GM12892 (cell line): ENCODE measurements at regions not wholly inside any gene's neighbourhood (a gene's known extent, or its start where the extent isn't known, plus 50 kb on each side); places are given as distances from the start of the nearest gene placed in this dataset.

Experiments used
- DNase-seq: peaks from one replicate; pipeline ENCODE4 v3.0.0; 2011; ENCODE audit not compliant: insufficient read length
- FAIRE-seq: peaks from 2 replicates; lab custom pipeline; 2011; peaks lifted over from hg19 to GRCh38; lab: Jason Lieb, UNC
- POLR2A ChIP-seq: IDR thresholded peaks from 2 replicates; pipeline ENCODE4 v1.6.1; 2011; ENCODE audit warnings: low read depth, low read length, control low read depth
- POLR2AphosphoS5 ChIP-seq: IDR thresholded peaks from 2 replicates; pipeline ENCODE4 v1.6.1; 2011; ENCODE audit warnings: low read depth, low read length, control low read depth
- TAF1 ChIP-seq: IDR thresholded peaks from 2 replicates; pipeline ENCODE4 v1.6.1; 2011; ENCODE audit warnings: low read depth, mild to moderate bottlenecking, control low read depth, low read length, borderline replicate concordance

DNA sequence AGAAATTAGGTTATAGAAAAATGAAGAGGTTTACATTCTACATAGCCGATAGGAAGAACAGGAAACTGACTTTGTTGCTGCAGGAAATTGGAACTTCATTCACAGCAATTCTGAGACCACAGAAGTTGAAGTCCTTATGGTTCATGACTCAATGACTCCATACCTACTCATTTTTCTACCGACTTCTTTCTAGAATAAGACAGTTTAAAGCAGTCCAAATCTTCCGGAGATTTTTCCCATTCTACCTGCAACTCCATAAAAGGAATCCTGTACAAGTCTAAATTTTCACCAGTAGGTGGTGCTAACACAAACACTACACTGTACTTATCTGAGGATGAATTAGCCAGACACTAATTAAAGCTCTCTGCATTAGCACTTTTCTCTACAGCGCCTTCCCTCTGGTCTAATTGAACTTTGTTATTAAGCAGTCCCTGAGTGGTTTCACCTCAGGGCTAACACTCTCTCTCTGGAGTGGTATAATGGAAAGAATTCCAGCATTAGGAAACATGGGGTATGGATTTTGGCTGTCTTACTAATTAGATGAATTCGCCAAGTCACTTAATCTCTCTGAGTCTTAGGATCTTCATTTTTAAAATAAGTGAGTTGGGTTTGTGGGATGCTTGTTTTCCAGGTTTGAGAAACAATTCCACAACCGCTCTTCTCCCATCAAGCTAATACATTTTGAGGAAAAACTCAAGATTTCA is 167.9 kb downstream of the SMIM20 start:
- FAIRE-seq, result peak; percentile 89
- TF ChIP-seq POLR2A, result no peak
- TF ChIP-seq TAF1, result no peak
- TF ChIP-seq POLR2AphosphoS5, result no peak
- DNase-seq, result no peak

DNA sequence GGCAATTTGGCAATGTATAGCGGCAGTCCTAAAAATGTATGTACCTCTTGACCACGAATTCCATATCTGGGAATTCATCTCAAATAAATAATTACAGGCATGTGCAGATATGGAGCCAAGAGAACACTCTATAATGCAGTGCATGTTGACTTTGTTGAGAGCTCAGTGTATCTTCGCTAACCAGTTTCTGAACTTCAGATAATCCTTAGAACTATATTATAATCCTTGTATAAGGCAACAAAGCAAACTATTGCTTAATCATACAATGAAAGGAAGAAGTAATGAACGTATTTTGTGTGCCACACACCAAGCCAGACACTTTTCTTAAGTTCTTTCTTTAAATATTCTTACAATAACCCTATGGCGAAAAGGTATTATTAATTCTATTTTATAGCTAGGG is 168.5 kb downstream of the SMIM20 start:
- no peak for TF ChIP-seq TAF1
- TF ChIP-seq POLR2A, result no peak
- TF ChIP-seq POLR2AphosphoS5, result no peak
- DNase-seq (no peak), FAIRE-seq (no peak)

DNA sequence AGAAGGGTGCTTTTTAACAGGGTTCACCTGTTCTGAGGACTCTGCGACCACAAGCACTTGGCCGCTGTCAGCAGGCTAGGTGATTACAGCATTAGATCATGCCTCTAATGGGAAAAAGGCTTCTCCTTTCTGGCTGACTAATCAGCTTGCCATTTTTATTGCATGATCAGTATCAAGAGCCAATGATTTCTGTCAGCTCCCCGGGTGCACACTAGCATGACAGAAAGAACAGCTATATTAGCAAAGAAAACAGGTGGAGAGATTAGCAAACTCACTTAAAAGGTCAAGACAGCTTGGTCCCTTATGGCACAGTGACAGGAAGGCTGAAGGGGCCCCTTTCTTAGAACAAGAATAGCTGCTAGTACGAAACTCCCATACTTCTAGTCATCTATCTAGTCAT is 170.0 kb downstream of the SMIM20 start:
- DNase-seq (no peak), FAIRE-seq (peak; percentile 98)
- TF ChIP-seq POLR2AphosphoS5 (no peak), POLR2A (no peak), TAF1 (no peak)

DNA sequence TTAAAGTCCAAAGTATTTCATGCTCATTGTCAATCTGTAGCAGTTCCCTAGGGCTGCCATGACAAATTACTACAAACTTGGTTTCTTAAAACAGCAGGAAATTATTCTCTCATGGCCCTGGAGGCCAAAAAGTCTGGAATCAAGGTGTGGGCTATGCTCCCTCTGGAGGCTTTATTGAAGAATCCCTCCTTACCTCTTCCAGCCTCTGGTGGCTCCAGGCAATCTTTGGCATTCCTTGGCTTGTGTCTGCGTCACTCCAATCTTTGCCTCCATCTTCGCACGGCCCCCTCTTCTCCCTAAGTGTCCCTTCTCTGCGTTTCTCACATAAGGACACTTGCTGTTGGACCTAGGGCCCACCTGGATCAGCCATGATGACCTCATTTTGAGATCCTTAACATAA is 170.4 kb downstream of the SMIM20 start:
- TF ChIP-seq POLR2AphosphoS5, result no peak
- TF ChIP-seq POLR2A, result no peak
- TF ChIP-seq TAF1, result no peak
- no peak for DNase-seq
- no peak for FAIRE-seq

DNA sequence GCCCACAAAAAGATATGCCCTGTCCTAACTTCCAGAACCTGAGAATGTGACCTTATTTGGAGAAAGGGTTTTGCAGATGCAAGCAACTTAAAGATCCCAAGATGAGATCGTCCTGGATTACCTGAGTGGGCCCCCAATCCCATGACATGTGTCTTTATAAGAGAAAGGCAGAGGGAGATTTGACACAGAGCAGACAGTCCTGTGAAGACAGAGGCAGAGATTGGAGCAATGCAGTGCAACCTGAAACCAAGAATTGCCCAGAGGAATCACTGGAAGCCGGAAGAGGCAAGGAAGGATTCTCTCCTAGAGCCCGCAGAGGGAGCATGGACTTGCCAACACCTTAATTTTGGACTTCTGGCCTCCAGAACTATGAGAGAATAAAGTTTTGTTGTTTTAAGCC is 171.5 kb downstream of the SMIM20 start:
- FAIRE-seq (peak; percentile 53), DNase-seq (no peak)
- TF ChIP-seq TAF1 (no peak), POLR2A (no peak), POLR2AphosphoS5 (no peak)

DNA sequence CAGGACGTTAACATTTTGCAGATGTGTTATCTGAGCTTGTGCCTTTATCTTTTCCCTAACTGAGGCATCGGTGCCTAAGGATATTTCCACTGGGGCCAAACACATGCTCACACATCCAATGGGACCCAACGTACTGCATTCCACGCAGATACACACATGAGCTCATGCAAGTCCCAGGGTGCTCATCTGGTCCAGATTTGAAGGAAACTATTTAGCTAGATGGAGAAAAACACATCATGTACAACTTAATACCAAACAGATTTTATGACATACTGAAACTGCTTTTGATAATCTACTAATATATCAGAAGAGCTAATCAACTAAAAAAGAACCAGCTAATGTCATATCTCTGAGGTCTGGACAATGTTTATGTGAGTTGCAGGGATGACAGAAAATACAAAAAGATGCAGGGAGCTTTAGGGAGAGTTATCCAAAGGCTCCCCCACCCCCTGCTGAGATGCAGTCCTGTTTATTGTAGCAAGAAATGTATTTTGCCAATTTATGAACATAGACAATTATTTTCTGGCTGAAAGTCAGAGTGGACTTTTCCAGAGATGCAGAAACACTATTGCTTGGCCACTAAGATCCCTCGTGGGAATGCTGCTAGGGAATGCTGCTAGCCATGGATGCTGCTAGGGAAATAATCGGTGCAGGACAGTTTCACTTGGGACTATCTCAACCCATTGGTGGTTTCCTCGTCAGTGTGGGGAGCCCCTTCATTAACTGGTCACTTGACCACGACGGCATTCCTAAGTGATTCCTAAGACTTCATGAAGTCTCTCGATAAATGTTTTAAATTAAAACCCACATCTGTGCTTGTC is 172.8 kb downstream of the SMIM20 start:
- DNase-seq, result no peak
- no peak for TF ChIP-seq POLR2AphosphoS5
- TF ChIP-seq TAF1, result no peak
- no peak for TF ChIP-seq POLR2A
- no peak for FAIRE-seq

DNA sequence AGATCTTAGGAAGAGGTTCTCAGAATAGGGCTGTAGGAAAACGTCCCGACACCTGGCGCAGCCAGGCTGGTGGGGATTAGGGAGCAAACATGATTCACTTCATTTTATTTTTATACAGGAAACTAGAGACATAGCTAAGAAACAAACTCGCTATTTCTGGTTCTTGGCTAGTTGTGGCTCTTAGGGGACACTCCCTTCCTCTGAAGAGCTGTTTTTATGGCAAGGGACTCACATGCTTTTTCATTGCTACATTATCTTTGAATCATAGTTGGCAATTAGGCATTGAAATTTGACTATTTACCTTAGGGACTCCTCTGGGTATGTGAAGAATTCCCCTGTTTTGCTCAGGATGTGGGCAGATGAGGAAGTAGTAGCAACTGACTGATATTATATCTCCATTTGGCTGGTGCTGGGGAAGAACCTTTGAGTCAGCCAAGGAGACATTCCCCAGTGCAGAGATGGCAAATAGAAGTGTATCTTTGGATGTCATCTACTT is 174.5 kb downstream of the SMIM20 start:
- TF ChIP-seq POLR2AphosphoS5 (no peak), TAF1 (no peak), POLR2A (no peak)
- DNase-seq, result no peak
- FAIRE-seq, result peak; percentile 94

DNA sequence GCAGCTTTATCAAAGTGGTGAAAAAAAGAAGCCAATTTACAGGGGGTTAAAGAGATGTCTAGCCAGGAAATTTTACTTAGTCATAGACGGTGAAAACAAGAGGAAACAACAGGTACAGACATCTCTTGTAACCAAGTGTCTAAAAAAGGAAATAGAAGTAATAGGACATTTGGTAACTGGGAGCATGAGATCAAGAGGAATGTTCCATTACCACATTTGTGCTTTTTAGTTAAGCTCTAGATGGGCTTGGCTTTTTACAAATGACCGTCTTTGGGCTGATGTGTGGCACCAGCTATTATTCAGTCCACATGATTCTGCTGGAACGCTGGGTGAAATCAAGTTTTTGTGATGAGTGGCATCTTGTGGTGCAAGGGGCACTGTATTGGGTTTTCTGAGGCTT is 179.5 kb downstream of the SMIM20 start:
- no peak for FAIRE-seq
- TF ChIP-seq TAF1 (no peak), POLR2A (no peak), POLR2AphosphoS5 (no peak)
- DNase-seq, result no peak

DNA sequence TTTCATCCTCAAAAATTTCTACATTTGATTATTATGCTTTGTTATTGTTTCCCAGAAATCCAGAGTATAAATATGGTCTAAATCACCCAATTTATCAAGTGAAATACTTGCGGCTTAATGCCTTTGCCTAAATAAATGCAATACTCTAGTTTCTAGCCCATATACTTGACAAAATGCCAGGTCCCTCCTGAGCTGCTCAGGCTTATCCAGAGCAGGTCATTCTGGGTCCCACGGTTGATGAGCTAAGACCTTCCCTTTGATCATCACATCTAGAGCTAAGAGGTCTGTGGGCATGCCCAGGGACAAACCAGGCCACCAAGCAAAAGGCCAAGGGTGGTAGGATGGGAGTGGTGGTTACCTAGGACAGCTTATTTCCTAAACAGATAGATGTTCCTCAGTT is 180.1 kb downstream of the SMIM20 start:
- no peak for FAIRE-seq
- no peak for DNase-seq
- TF ChIP-seq POLR2AphosphoS5, result no peak
- no peak for TF ChIP-seq TAF1
- no peak for TF ChIP-seq POLR2A

DNA sequence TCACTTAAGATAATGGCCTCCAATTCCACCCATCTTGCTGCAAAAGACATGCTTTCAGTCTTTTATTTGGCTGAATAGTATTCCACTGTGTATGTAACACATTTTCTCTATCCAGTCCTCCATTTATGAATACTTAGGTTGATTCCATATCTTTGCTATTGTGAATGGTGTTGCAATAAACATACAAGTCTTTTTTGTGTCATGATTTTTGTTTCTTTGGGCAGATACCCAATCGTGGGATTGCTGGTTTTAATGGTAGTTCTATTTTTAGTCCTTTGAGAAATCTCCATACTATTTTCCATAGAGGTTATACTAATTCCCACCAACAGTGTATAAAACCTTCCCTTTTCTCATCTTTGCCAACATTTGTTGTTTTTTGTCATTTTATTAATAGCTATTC is 180.9 kb downstream of the SMIM20 start:
- FAIRE-seq (no peak), DNase-seq (no peak)
- TF ChIP-seq POLR2AphosphoS5 (no peak), TAF1 (no peak), POLR2A (no peak)

DNA sequence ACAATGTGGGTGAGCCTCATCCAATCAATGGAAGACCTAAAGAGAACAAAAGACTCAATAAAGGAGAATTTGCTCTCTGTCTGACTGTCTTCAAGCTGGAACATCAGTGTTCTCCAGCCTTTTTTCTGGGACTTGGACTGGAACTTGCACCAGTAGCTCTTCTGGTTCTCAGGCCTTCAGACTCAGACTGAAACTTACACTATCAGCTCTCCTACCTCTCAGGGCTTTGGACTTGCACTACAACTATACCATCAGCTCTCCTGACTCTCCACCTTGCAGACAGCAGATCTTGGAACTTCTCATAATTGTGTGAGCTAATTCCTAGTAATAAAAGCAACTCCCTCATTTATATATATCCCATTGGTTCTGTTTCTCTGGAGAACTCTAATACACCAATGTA is 185.9 kb downstream of the SMIM20 start:
- no peak for TF ChIP-seq POLR2A
- TF ChIP-seq TAF1, result no peak
- no peak for TF ChIP-seq POLR2AphosphoS5
- FAIRE-seq (no peak), DNase-seq (no peak)
